Parathyroid adenoma (tissue), 2 donors: ENCODE measurements at regions not wholly inside any gene's neighbourhood (a gene's known extent, or its start where the extent isn't known, plus 50 kb on each side); places are given as distances from the start of the nearest gene placed in this dataset.

Source experiments
- H2AFZ ChIP-seq: fragments of 300-600 bp; sonication (generic); one replicate; pipeline ENCODE4 v1.7.0; 2017; ENCODE audit warnings: antibody characterized with exemption, mild to moderate bottlenecking
- H3K27ac ChIP-seq: fragments of 300-600 bp; sonication (generic); one replicate; pipeline ENCODE4 v1.7.0; 2017
- H3K27me3 ChIP-seq: fragments of 300-600 bp; sonication (generic); one replicate; pipeline ENCODE4 v1.7.0; 2017; ENCODE audit warnings: low read length; ENCODE audit not compliant: control insufficient read depth, insufficient read depth
- H3K36me3 ChIP-seq: fragments of 300-600 bp; sonication (generic); one replicate; pipeline ENCODE4 v1.7.0; 2017; ENCODE audit warnings: low read length; ENCODE audit not compliant: control insufficient read depth, insufficient read depth
- H3K4me1 ChIP-seq: fragments of 300-600 bp; sonication (generic); one replicate; pipeline ENCODE4 v1.7.0; 2017; ENCODE audit warnings: control low read depth
- H3K4me2 ChIP-seq: fragments of 300-600 bp; sonication (generic); one replicate; pipeline ENCODE4 v1.7.0; 2017; ENCODE audit warnings: low read length
- H3K4me3 ChIP-seq: fragments of 300-600 bp; sonication (generic); one replicate; pipeline ENCODE4 v1.7.0; 2017; ENCODE audit warnings: low read depth, low read length
- H3K79me2 ChIP-seq: fragments of 300-600 bp; sonication (generic); one replicate; pipeline ENCODE4 v1.7.0; 2017; ENCODE audit warnings: control low read depth
- H3K9ac ChIP-seq: fragments of 300-600 bp; sonication (generic); one replicate; pipeline ENCODE4 v1.7.0; 2017; ENCODE audit warnings: mild to moderate bottlenecking
- H3K9me3 ChIP-seq: fragments of 300-600 bp; sonication (generic); one replicate; pipeline ENCODE4 v1.7.0; 2017; ENCODE audit warnings: low read length; ENCODE audit not compliant: control insufficient read depth
- CTCF ChIP-seq: fragments of 300-600 bp; sonication (generic); IDR thresholded peaks from one replicate; pipeline ENCODE4 v1.7.0; 2017; ENCODE audit warnings: antibody characterized with exemption, mild to moderate bottlenecking
- donor health status: primary hyperparathyroidism.

- Histone ChIP-seq H3K9ac (no peak overlapping the region), H3K4me3 (no peak overlapping the region), H3K9me3 (no peaks in the 10 kb centered on the region), H2AFZ (no peak overlapping the region), H3K36me3 (no peaks in the 10 kb centered on the region), H3K79me2 (no peaks in the 10 kb centered on the region), H3K4me1 (no peaks in the 10 kb centered on the region), H3K27ac (no peak overlapping the region), H3K27me3 (no peaks in the 10 kb centered on the region), H3K4me2 (no peak overlapping the region)
- no peak for TF ChIP-seq CTCF
Measured at GRCh38 chr13:106415442-106415841, 120.0 kb downstream of the EFNB2 start.

- no peak overlapping the region for H3K4me2 ChIP-seq
- TF ChIP-seq CTCF = no peak
- H3K36me3 ChIP-seq = no peaks in the 10 kb centered on the region
- no peak overlapping the region for H3K9ac ChIP-seq
- no peak overlapping the region for H3K27ac ChIP-seq
- H3K27me3 ChIP-seq = no peaks in the 10 kb centered on the region
- H3K79me2 ChIP-seq = no peaks in the 10 kb centered on the region
- H3K4me3 ChIP-seq = no peak overlapping the region
- no peak overlapping the region for H2AFZ ChIP-seq
- no peaks in the 10 kb centered on the region for H3K9me3 ChIP-seq
- no peaks in the 10 kb centered on the region for H3K4me1 ChIP-seq
Measured at GRCh38 chr13:106407338-106407737, 128.1 kb downstream of the EFNB2 start.

- no peaks in the 10 kb centered on the region for H3K9me3 ChIP-seq
- H3K9ac ChIP-seq = no peak overlapping the region
- no peak overlapping the region for H3K4me2 ChIP-seq
- no peak overlapping the region for H2AFZ ChIP-seq
- no peaks in the 10 kb centered on the region for H3K4me1 ChIP-seq
- H3K27me3 ChIP-seq = no peaks in the 10 kb centered on the region
- H3K79me2 ChIP-seq = no peaks in the 10 kb centered on the region
- H3K4me3 ChIP-seq = no peak overlapping the region
- H3K27ac ChIP-seq = no peak overlapping the region
- no peaks in the 10 kb centered on the region for H3K36me3 ChIP-seq
- no peak for TF ChIP-seq CTCF
Measured at GRCh38 chr13:106405731-106406130, 129.7 kb downstream of the EFNB2 start.

GRCh38 chr13:106403280-106403679, 132.2 kb downstream of the EFNB2 start:
- H3K9me3 ChIP-seq = no peaks in the 10 kb centered on the region
- TF ChIP-seq CTCF = no peak
- H2AFZ ChIP-seq = no peak overlapping the region
- H3K9ac ChIP-seq = no peak overlapping the region
- no peak overlapping the region for H3K4me2 ChIP-seq
- no peak overlapping the region for H3K4me3 ChIP-seq
- H3K27me3 ChIP-seq = no peaks in the 10 kb centered on the region
- no peak overlapping the region for H3K27ac ChIP-seq
- no peaks in the 10 kb centered on the region for H3K4me1 ChIP-seq
- no peaks in the 10 kb centered on the region for H3K36me3 ChIP-seq
- H3K79me2 ChIP-seq = no peaks in the 10 kb centered on the region

GRCh38 chr13:106402866-106403265, 132.6 kb downstream of the EFNB2 start:
- no peak overlapping the region for H2AFZ ChIP-seq
- no peak overlapping the region for H3K9ac ChIP-seq
- TF ChIP-seq CTCF = no peak
- H3K79me2 ChIP-seq = no peaks in the 10 kb centered on the region
- H3K4me3 ChIP-seq = no peak overlapping the region
- no peak overlapping the region for H3K4me2 ChIP-seq
- H3K27ac ChIP-seq = no peak overlapping the region
- H3K27me3 ChIP-seq = no peaks in the 10 kb centered on the region
- no peaks in the 10 kb centered on the region for H3K4me1 ChIP-seq
- H3K9me3 ChIP-seq = no peaks in the 10 kb centered on the region
- H3K36me3 ChIP-seq = no peaks in the 10 kb centered on the region
